Choroid plexus epithelial cell (primary cell): ENCODE measurements at regions not wholly inside any gene's neighbourhood (a gene's known extent, or its start where the extent isn't known, plus 50 kb on each side); places are given as distances from the start of the nearest gene placed in this dataset.
"Not testable (repeated sequence)": the region's sequence is repeated elsewhere in the genome, so short reads cannot be mapped to it uniquely, and the experiment has no call there.

Source experiments
- DNase-seq: peaks from one replicate; pipeline ENCODE4 v3.0.0-alpha.2; 2010; ENCODE audit warnings: low read depth
- H3K4me3 ChIP-seq: 2 replicates; pipeline ENCODE4 v1.5.1; 2011; ENCODE audit warnings: low read depth, mild to moderate bottlenecking, control low read depth, low read length, moderate library complexity
- TF ChIP-seq, protein P1 (sequence below): conservative IDR thresholded peaks from 2 replicates; pipeline ENCODE4 v1.5.1; 2011; ENCODE audit warnings: low read depth, mild to moderate bottlenecking, control low read depth, inconsistent platforms, low read length, moderate library complexity

DNA sequence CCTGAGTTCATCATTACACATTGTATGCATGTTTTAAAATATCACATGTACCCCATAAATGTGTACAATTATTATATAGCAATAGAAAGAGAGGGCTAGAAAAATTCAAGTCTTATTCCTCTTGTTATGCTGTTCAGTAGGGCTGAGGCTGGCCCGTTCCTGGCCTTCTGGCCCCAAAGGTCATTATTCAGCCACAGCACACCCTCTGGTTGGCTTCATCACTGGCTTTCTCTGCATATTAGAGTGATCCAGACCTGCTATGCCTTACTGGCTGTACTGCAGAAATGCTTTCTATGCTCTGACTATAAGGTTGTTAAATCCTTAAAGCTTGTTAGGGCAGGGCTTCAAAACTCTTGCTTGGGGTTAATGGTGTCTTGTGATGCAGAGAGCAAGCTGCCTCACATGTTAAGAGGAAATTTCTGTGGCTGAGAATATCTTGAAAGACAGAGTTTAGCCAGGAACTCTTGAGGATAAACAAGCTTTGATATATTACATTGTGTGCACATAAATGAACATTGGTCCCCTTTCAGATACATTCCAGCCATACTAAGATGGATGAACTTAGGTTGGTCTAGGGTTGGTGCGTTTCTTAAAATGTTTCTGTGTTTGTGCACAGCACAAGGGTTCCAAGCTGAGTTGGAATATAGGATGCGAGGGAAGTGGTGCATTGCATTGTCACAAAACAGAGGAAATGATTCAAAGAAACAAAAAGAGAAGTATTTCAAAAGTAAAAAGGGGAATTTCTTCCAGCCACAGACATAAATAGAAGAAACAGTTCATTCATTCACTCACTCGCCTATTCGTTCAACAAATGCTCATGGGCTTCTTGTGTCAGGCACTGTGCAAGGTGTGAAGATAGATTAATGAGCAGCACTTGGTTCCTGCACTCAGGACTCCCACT is 61.6 kb upstream of the WDR11 start:
- TF ChIP-seq, protein P1, sequence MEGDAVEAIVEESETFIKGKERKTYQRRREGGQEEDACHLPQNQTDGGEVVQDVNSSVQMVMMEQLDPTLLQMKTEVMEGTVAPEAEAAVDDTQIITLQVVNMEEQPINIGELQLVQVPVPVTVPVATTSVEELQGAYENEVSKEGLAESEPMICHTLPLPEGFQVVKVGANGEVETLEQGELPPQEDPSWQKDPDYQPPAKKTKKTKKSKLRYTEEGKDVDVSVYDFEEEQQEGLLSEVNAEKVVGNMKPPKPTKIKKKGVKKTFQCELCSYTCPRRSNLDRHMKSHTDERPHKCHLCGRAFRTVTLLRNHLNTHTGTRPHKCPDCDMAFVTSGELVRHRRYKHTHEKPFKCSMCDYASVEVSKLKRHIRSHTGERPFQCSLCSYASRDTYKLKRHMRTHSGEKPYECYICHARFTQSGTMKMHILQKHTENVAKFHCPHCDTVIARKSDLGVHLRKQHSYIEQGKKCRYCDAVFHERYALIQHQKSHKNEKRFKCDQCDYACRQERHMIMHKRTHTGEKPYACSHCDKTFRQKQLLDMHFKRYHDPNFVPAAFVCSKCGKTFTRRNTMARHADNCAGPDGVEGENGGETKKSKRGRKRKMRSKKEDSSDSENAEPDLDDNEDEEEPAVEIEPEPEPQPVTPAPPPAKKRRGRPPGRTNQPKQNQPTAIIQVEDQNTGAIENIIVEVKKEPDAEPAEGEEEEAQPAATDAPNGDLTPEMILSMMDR: no peak
- no peak overlapping the region for H3K4me3 ChIP-seq
- no peak for DNase-seq

DNA sequence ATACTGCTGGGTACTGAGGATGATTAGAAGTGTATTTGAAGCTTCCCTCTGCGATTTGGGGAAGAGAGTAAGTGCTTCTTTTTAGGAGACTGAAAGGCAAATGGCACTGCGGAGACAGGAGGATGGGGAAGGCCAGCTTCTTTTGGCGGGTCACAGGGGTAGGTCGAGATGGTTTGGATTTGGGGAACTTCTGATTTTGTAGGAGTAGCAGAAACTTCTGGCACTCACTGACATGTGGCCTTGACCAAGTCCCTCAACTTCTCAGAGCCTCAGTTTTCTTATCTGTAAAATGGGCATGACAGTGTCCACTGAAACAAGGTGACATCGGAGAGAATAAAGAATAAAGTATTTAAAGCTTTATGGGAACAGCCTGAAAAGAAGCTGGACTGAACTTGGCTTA is 59.8 kb upstream of the WDR11 start:
- TF ChIP-seq, protein P1: no peak
- no peak for DNase-seq
- H3K4me3 ChIP-seq: no peak overlapping the region

DNA sequence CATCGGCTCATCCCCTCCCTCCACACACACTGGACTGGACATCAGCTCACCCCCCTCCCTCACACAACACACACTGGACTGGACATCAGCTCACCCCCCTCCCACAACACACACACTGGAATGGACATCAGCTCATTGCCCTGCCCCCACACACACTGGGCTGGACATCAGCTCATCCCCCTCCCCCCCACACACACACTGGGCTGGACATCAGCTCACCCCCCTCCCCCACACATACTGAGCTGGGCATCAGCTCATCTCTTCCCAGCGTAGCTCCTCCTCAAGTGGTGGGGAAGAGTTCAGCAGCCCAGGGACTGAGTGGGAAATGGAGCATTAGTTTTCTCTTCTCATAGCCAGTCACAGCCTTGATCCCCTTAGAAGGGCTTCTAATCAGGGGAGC is 58.1 kb upstream of the WDR11 start:
- no peak for DNase-seq
- H3K4me3 ChIP-seq: no peak overlapping the region
- TF ChIP-seq, protein P1: no peak

DNA sequence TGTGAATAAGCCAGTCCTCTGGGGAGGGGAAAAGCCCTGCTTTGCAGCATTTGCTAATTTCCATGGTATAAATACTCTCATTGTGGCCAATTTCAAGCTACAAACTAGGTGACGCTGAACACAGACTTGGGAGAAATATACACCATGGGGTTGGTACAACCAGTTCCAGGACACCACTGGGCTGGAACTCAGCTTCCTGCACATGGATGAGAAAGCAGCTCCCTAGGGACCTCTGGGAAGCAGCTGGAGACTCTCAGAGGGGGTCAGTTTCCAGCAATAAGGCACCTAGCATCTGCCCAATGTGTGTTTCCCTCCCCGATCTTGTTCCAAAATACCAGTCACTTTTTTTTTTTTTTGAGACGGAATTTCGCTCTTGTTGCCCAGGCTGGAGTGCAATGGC is 56.8 kb upstream of the WDR11 start:
- H3K4me3 ChIP-seq: no peak overlapping the region
- TF ChIP-seq, protein P1: no peak
- DNase-seq: no peak

DNA sequence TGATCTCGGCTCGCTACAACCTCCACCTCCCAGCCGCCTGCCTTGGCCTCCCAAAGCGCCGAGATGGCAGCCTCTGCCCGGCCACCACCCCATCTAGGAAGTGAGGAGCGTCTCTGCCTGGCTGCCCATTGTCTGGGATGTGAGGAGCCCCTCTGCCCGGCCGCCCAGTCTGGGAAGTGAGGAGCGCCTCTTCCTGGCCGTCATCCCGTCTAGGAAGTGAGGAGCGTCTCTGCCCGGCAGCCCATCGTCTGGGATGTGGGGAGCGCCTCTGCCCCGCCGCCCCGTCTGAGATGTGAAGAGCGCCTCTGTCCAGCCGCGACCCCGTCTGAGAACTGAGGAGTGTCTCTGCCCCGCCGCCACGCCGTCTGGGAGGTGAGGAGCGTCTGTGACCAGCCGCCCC is 52.9 kb upstream of the WDR11 start:
- DNase-seq, H3K4me3 ChIP-seq: not testable (repeated sequence)

DNA sequence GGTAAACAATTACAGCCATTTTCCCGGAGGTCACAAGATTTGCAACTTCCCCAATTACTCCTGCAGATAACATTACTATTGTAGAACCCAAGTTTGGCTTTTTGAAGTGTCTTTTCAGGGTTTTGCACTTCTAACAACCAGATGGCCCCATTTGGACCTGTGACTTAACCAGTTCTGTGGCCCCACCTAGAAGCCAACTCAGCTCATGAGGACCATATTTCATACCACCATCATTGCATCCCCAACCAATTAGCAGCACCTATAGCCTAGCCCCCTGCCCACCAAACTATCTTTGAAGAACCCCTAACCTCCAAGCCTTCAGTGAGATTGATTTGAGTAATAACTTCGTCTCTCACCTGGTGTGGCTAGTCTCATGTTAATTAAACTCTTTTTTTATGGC is 51.3 kb upstream of the WDR11 start:
- TF ChIP-seq, protein P1: no peak
- no peak for DNase-seq

DNA sequence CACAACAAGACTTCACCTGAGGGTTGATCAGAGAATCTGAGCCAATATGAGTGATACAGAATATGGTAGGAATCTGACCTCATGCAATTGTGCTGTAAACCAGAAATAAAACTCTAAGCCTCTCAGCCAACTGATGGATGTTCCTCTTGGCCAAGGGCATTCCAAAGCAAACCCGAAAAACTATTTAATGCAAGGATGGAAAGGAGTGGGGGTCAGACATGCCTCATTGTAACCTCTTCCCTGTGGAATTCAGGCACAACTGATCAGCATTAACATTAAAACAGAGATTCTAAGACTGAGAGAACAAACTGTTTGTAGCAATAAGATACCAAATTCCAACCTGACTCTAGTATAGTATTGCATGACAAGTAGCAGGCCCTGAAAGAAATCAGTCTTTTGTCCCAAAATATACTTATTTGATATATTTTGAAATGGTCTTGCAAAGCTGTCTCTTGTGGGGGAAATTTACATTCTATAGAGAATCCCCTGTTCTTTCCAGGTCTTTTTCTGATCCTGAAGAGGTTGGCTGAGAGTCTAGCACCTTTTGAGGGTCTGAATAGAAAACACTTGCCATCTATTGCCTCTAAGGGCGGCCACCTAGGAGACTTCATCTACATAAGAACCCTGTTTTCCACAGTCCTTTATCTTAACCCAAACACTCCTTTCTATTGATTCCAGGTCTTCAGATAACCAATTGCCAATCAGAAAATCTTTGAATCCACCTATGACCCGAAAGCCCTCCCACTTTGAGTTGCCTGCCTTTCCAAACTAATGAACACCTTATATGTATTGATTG is 50.4 kb upstream of the WDR11 start:
- DNase-seq: no peak
- no peak overlapping the region for H3K4me3 ChIP-seq
- TF ChIP-seq, protein P1: no peak

More for the DNA sequence above, 51.3 kb upstream of the WDR11 start:
- no peak overlapping the region for H3K4me3 ChIP-seq
